ENCODE measurements at regions not wholly inside any gene's neighbourhood (a gene's known extent, or its start where the extent isn't known, plus 50 kb on each side); places are given as distances from the start of the nearest gene placed in this dataset.

- TF ChIP-seq, protein P1, sequence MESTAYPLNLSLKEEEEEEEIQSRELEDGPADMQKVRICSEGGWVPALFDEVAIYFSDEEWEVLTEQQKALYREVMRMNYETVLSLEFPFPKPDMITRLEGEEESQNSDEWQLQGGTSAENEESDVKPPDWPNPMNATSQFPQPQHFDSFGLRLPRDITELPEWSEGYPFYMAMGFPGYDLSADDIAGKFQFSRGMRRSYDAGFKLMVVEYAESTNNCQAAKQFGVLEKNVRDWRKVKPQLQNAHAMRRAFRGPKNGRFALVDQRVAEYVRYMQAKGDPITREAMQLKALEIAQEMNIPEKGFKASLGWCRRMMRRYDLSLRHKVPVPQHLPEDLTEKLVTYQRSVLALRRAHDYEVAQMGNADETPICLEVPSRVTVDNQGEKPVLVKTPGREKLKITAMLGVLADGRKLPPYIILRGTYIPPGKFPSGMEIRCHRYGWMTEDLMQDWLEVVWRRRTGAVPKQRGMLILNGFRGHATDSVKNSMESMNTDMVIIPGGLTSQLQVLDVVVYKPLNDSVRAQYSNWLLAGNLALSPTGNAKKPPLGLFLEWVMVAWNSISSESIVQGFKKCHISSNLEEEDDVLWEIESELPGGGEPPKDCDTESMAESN (CRISPR knock-in tag; conservative IDR thresholded peaks at IDR 0.05), result 0 out of 2 replicates have a peak, but pooled peaks have one; percentile 43
- TF ChIP-seq TGIF2 (CRISPR knock-in tag; IDR thresholded peaks at IDR 0.05) (0 out of 2 replicates have a peak, but pooled peaks have one; percentile 24), SAP130 (CRISPR knock-in tag; IDR thresholded peaks at IDR 0.05; ENCODE audit: low read depth) (peak; percentile 91), SIN3B (IDR thresholded peaks at IDR 0.05; ENCODE audit: low read length) (peak; percentile 73), NFYC (CRISPR knock-in tag; IDR thresholded peaks at IDR 0.05) (peak; percentile 72), SALL1 (CRISPR knock-in tag; IDR thresholded peaks at IDR 0.05) (peak; percentile 57)
- TF ChIP-seq, protein P2, sequence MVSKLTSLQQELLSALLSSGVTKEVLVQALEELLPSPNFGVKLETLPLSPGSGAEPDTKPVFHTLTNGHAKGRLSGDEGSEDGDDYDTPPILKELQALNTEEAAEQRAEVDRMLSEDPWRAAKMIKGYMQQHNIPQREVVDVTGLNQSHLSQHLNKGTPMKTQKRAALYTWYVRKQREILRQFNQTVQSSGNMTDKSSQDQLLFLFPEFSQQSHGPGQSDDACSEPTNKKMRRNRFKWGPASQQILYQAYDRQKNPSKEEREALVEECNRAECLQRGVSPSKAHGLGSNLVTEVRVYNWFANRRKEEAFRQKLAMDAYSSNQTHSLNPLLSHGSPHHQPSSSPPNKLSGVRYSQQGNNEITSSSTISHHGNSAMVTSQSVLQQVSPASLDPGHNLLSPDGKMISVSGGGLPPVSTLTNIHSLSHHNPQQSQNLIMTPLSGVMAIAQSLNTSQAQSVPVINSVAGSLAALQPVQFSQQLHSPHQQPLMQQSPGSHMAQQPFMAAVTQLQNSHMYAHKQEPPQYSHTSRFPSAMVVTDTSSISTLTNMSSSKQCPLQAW (CRISPR knock-in tag; IDR thresholded peaks at IDR 0.05), result peak; percentile 44; the same call in 1 of the 2 replicates
These were observed 75.3 kb upstream of the PZP start (continued) for GRCh38 chr12:9283346-9284095.

DNA sequence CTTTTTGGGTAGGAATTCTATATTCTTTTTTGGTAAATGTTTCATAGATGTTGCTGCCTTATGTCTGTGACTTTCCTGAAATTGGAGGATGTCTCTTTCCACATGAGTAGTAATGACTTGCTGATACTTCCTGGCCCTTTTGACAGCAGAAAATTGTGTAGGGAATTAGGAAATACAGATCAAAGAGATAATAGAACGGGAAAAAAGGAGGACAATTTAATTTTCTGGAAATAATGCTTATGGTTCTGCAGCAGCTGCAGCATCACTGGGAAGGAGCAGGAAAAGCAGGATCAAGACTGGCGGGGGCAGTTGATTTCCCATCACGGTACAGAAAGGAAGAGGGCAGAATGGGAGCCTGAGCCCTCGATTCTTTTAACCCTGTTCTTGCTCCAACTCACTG, 68.8 kb upstream of the PZP start:
- Histone ChIP-seq H3K9me3 (ENCODE audit: low read length) (no peaks in the 10 kb centered on the region), H3K4me3 (replicated peaks in 1 of 3; ENCODE audit: insufficient read depth in 1 of 3, low read depth in 2 of 3, low read length in 3 of 3) (no peak overlapping the region), H4K20me1 (ENCODE audit: insufficient read depth, low read length) (no peaks in the 10 kb centered on the region), H3K9ac (ENCODE audit: insufficient read depth, low read depth, low read length) (no peak overlapping the region), H3K79me2 (ENCODE audit: insufficient read depth, low read length) (no peaks in the 10 kb centered on the region), H2AFZ (ENCODE audit: low read length) (no peak overlapping the region), H3K27me3 (ENCODE audit: control insufficient read depth in 1 of 2, insufficient read depth in 2 of 2, low read length in 2 of 2) (no peaks in the 10 kb centered on the region), H3K27ac (ENCODE audit: extremely low read length, insufficient read depth, low read length) (no peak overlapping the region), H3K4me1 (ENCODE audit: insufficient read depth, low read length) (peaks cover 8% of the 10 kb centered on the region), H3K4me2 (ENCODE audit: low read depth, low read length) (no peak overlapping the region), H3K36me3 (replicated peaks in 1 of 2; ENCODE audit: control insufficient read depth in 1 of 2, insufficient read depth in 2 of 2, low read length in 2 of 2) (no peaks in the 10 kb centered on the region)
- FAIRE-seq (no peak), ATAC-seq (no peak), DNase-seq (ENCODE audit: low spot score) (no peak)
- POLR2A ChIA-PET, result no interaction called here
- intact Hi-C loops (cut with micrococcal nuclease; ENCODE audit: unreplicated experiment), result no loop called here
- no TSS peak for BruUV-seq (replicated peaks)
- in situ Hi-C loops (cut with HindIII; ENCODE audit: extremely low pct_ligation_motif_present, low pct_unique_long_range_greater_than_20kb), result loop anchor here (10.0 kb wide), 1 partner anchor 162 kb away; the partner anchor contains the start of gene A2M
- TF ChIP-seq NFKB2 (CRISPR knock-in tag; IDR thresholded peaks at IDR 0.05; ENCODE audit: borderline replicate concordance), result no peak
- no peak for TF ChIP-seq ZNF672 (CRISPR knock-in tag; IDR thresholded peaks at IDR 0.05)
- no peak for TF ChIP-seq MED8 (CRISPR knock-in tag; IDR thresholded peaks at IDR 0.05; ENCODE audit: insufficient replicate concordance)
- no peak for TF ChIP-seq PHF5A (CRISPR knock-in tag; IDR thresholded peaks at IDR 0.05; ENCODE audit: low read depth, unreplicated experiment)
- no peak for TF ChIP-seq DDIT3 (CRISPR knock-in tag; IDR thresholded peaks at IDR 0.05)
- no peak for TF ChIP-seq BRCA1 (CRISPR knock-in tag; IDR thresholded peaks at IDR 0.05)
- no peak for TF ChIP-seq HNF4G (IDR thresholded peaks at IDR 0.05; ENCODE audit: borderline replicate concordance, low read depth, low read length)
- no peak for TF ChIP-seq HNF4G (CRISPR knock-in tag; IDR thresholded peaks at IDR 0.05; ENCODE audit: borderline replicate concordance, low read depth)
- no peak for TF ChIP-seq KLF13 (CRISPR knock-in tag; IDR thresholded peaks at IDR 0.05)
- no peak for TF ChIP-seq SETDB1 (CRISPR knock-in tag; IDR thresholded peaks at IDR 0.05; ENCODE audit: borderline replicate concordance)
- no peak for TF ChIP-seq DMAP1 (CRISPR knock-in tag; IDR thresholded peaks at IDR 0.05)
- TF ChIP-seq ERF (CRISPR knock-in tag; IDR thresholded peaks at IDR 0.05), result no peak
- TF ChIP-seq KLF6 (CRISPR knock-in tag; IDR thresholded peaks at IDR 0.05), result no peak
- TF ChIP-seq MTA1 (CRISPR knock-in tag; IDR thresholded peaks at IDR 0.05; ENCODE audit: borderline replicate concordance), result no peak
- CTCF ChIA-PET (ENCODE audit: low intra/inter-chr PET ratio, low total read pairs), result no interaction called here
- WGBS (ENCODE audit: low lambda C conversion rate), result 49% methylated on average over 4 of the region's 4 CpGs
